ENCODE measurements at regions not wholly inside any gene's neighbourhood (a gene's known extent, or its start where the extent isn't known, plus 50 kb on each side); places are given as distances from the start of the nearest gene placed in this dataset.

DNA sequence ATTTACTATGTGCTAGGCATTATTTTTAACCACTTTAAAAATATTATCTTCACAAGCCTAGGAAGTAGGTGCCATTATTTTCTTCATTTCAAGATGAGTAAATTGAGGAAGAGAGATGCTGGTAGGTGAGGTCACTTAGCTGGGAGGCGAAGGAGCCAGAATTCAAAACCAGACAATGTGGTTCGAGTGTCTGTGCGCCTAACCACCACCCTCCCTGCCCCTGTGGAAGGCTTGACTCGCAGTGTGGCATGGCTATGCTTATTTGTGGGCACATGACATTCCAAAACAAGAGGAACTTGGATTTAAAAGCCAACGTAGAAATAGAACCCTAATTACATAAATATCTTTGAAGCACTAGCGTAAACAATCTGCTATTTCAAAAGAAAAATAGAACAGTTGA is 226.6 kb upstream of the PITX2 start:
- H3K27ac ChIP-seq = no peak overlapping the region
- H3K4me3 ChIP-seq = no peak overlapping the region
- no peak for DNase-seq
- TF ChIP-seq, protein P1, sequence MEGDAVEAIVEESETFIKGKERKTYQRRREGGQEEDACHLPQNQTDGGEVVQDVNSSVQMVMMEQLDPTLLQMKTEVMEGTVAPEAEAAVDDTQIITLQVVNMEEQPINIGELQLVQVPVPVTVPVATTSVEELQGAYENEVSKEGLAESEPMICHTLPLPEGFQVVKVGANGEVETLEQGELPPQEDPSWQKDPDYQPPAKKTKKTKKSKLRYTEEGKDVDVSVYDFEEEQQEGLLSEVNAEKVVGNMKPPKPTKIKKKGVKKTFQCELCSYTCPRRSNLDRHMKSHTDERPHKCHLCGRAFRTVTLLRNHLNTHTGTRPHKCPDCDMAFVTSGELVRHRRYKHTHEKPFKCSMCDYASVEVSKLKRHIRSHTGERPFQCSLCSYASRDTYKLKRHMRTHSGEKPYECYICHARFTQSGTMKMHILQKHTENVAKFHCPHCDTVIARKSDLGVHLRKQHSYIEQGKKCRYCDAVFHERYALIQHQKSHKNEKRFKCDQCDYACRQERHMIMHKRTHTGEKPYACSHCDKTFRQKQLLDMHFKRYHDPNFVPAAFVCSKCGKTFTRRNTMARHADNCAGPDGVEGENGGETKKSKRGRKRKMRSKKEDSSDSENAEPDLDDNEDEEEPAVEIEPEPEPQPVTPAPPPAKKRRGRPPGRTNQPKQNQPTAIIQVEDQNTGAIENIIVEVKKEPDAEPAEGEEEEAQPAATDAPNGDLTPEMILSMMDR (IDR thresholded peaks at IDR 0.05) = no peak
- no peak for TF ChIP-seq POLR2A (IDR thresholded peaks at IDR 0.05)
- no peaks in the 10 kb centered on the region for H3K9me3 ChIP-seq (replicated peaks in 1 of 3)
- peaks cover 5% of the 10 kb centered on the region for H3K27me3 ChIP-seq
- intact Hi-C loops (cut with DNase I) = no loop called here
- WGBS, 4 donors = 59 to 78% (median 74%) methylated on average over 6 of the region's 6 CpGs
- no peaks in the 10 kb centered on the region for H3K4me1 ChIP-seq (replicated peaks in 1 of 2)
- no peaks in the 10 kb centered on the region for H3K36me3 ChIP-seq (replicated peaks in 1 of 2)

DNA sequence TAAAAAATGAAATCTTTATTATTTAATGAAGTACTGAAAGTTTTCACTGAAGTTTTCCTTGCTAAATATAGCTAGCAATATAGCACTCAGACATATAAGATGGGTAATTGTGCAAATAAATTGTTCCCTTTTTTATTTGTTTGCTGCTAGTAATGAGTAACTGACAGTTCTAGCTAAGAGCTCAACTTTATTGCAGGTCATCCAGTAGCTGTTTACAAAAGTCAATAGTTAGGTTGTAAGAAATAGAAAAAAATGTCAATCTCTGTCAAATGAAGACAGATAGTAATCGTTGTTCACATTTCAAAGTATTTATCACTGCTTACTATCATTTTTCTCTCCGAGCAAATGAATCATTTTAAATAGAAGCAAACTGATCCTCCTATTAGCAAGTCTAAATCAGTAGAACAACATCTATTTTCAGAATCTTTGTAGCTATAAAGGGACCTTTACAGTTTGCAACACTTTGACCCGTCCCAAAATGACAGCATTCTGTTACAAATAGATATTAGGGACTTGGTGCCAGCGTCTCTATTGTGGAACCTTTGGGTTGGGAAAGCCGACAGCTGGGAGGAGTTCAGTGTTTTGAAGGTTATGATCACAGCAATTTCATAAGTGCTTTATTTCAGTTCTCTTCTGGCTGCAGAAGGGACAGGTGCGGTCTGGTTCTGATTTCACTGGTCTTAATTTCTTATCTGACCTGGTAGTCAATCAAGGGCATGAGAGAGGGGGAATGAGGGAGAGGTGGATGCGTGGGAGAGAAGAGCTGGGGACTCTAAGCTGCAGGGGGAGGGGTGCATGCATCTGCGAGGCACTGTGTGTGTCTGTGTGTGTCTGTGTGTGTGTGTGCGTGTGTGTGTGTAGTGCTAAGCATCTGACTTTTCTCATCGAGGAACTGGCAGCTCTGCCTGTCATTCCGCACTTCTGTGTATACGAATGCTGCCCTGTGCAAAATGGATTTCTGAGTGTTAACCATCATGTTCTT is 227.9 kb upstream of the PITX2 start:
- H3K4me1 ChIP-seq (replicated peaks in 1 of 2) = no peaks in the 10 kb centered on the region
- no peaks in the 10 kb centered on the region for H3K36me3 ChIP-seq (replicated peaks in 1 of 2)
- 33 to 43% (median 37%) methylated on average over 12 of the region's 12 CpGs for WGBS, 4 donors
- H3K27me3 ChIP-seq = peaks cover 5% of the 10 kb centered on the region
- H3K27ac ChIP-seq = no peak overlapping the region
- no peaks in the 10 kb centered on the region for H3K9me3 ChIP-seq (replicated peaks in 1 of 3)
- intact Hi-C loops (cut with DNase I) = no loop called here
- TF ChIP-seq, protein P1 (IDR thresholded peaks at IDR 0.05) = no peak
- TF ChIP-seq POLR2A (IDR thresholded peaks at IDR 0.05) = no peak
- no peak for DNase-seq
- H3K4me3 ChIP-seq = no peak overlapping the region

DNA sequence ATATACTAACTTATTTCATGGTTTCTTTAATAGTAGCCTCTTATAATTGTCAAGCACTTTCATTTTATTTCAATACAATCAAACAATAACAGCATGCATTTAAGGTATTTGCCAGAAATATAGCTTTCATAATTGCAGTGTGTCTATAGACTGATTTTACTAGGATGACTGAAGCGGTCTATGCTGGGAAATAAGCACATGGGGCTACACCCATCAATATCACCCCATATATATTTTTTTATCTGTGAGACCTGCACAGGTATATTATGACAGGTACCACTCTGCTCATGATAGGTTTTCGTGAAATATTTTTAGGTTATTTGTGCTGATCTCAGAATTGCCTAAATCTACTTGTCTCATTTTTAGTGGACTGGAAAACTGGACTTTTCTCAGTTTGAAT is 229.1 kb upstream of the PITX2 start:
- no peak overlapping the region for H3K27ac ChIP-seq
- TF ChIP-seq, protein P1 (IDR thresholded peaks at IDR 0.05) = no peak
- TF ChIP-seq POLR2A (IDR thresholded peaks at IDR 0.05) = no peak
- 81 to 90% (median 85%) methylated on average over 2 of the region's 2 CpGs for WGBS, 4 donors
- H3K27me3 ChIP-seq = peaks cover 5% of the 10 kb centered on the region
- no peaks in the 10 kb centered on the region for H3K9me3 ChIP-seq (replicated peaks in 1 of 3)
- intact Hi-C loops (cut with DNase I) = no loop called here
- H3K36me3 ChIP-seq (replicated peaks in 1 of 2) = no peaks in the 10 kb centered on the region
- no peak overlapping the region for H3K4me3 ChIP-seq
- DNase-seq = no peak
- H3K4me1 ChIP-seq (replicated peaks in 1 of 2) = no peaks in the 10 kb centered on the region

DNA sequence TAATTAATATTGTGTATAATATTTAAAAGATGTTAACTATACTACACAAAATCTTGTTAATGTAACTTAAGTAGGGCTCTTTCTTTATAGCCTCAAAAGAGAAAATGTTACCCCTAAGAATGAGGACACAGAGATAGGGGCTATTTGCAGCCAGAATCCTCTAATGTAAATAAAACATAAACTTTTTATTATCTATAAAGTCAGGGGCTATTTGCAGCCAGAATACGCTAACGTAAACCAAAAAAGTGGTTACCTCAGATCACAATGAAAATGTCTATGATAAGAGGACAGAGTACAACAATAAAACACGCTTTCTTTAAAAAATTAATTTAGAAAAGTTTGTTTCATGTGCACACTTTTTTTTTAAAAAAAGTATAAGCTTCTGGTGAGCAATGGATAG is 229.9 kb upstream of the PITX2 start:
- Histone ChIP-seq H3K27me3 (peaks cover 5% of the 10 kb centered on the region), H3K4me3 (no peak overlapping the region), H3K36me3 (replicated peaks in 1 of 2) (no peaks in the 10 kb centered on the region), H3K4me1 (replicated peaks in 1 of 2) (no peaks in the 10 kb centered on the region), H3K27ac (no peak overlapping the region), H3K9me3 (replicated peaks in 1 of 3) (no peaks in the 10 kb centered on the region)
- WGBS, 4 donors = 79 to 88% (median 84%) methylated on average over 3 of the region's 3 CpGs
- no peak for DNase-seq
- no peak for TF ChIP-seq POLR2A (IDR thresholded peaks at IDR 0.05)
- TF ChIP-seq, protein P1 (IDR thresholded peaks at IDR 0.05) = no peak
- intact Hi-C loops (cut with DNase I) = no loop called here
